ENCODE measurements at regions not wholly inside any gene's neighbourhood (a gene's known extent, or its start where the extent isn't known, plus 50 kb on each side); places are given as distances from the start of the nearest gene placed in this dataset.

- Histone ChIP-seq H2AFZ (ENCODE audit: low read length) (no peak overlapping the region), H4K20me1 (ENCODE audit: low read length) (0 out of 2 replicates have a peak, but pooled peaks cover 4% of the 10 kb centered on the region), H3K4me1 (ENCODE audit: insufficient read depth, low read length) (no peaks in the 10 kb centered on the region; the same call in 1 of the 2 replicates), H3K27me3 (ENCODE audit: low read length) (no peaks in the 10 kb centered on the region), H3K9ac (ENCODE audit: low read length) (no peak overlapping the region), H3K79me2 (ENCODE audit: low read length) (no peaks in the 10 kb centered on the region), H3K4me2 (ENCODE audit: low read length) (no peak overlapping the region), H3F3A (ENCODE audit: low read length, unreplicated experiment) (no peaks in the 10 kb centered on the region), H3K9me3 (ENCODE audit: low read length) (no peaks in the 10 kb centered on the region), H3K36me3 (ENCODE audit: low read depth, low read length) (no peaks in the 10 kb centered on the region), H3K27ac (ENCODE audit: low read length) (no peak overlapping the region), H3K4me3 (ENCODE audit: low read length) (no peak overlapping the region), H3K9me2 (replicated peaks; ENCODE audit: low read length) (no peaks in the 10 kb centered on the region)
- no peak for TF ChIP-seq EZH2phosphoT487 (IDR thresholded peaks at IDR 0.05; ENCODE audit: borderline replicate concordance, low read length)
- no peak for TF ChIP-seq EZH2 (IDR thresholded peaks at IDR 0.05; ENCODE audit: low read length, unreplicated experiment)
- no peak for TF ChIP-seq CTCF (conservative IDR thresholded peaks at IDR 0.05; ENCODE audit: low read depth, low read length)
- peak; percentile 50 for DNase-seq
- CTCF ChIA-PET: no interaction called here
- no peak for ATAC-seq
- no TSS peak for BruUV-seq (replicated peaks)
- POLR2A ChIA-PET (ENCODE audit: unreplicated experiment): no interaction called here
- intact Hi-C loops (cut with micrococcal nuclease): no loop called here
Measured at GRCh38 chr12:107477947-107478610, 207.5 kb upstream of the PWP1 start.

GRCh38 chr12:107478881-107479280, 206.7 kb upstream of the PWP1 start:
- ATAC-seq (no peak), DNase-seq (no peak)
- H3K4me3 ChIP-seq (ENCODE audit: low read length): no peak overlapping the region
- intact Hi-C loops (cut with micrococcal nuclease): no loop called here
- H3F3A ChIP-seq (ENCODE audit: low read length, unreplicated experiment): no peaks in the 10 kb centered on the region
- ChIA-PET POLR2A (ENCODE audit: unreplicated experiment) (no interaction called here), CTCF (no interaction called here)
- H4K20me1 ChIP-seq (ENCODE audit: low read length): 0 out of 2 replicates have a peak, but pooled peaks cover 4% of the 10 kb centered on the region
- no peaks in the 10 kb centered on the region for H3K79me2 ChIP-seq (ENCODE audit: low read length)
- no peaks in the 10 kb centered on the region for H3K27me3 ChIP-seq (ENCODE audit: low read length)
- no TSS peak for BruUV-seq (replicated peaks)
- no peak overlapping the region for H3K27ac ChIP-seq (ENCODE audit: low read length)
- H3K9me3 ChIP-seq (ENCODE audit: low read length): no peaks in the 10 kb centered on the region
- H3K4me2 ChIP-seq (ENCODE audit: low read length): no peak overlapping the region
- no peak overlapping the region for H2AFZ ChIP-seq (ENCODE audit: low read length)
- no peaks in the 10 kb centered on the region for H3K9me2 ChIP-seq (replicated peaks; ENCODE audit: low read length)
- H3K9ac ChIP-seq (ENCODE audit: low read length): no peak overlapping the region
- no peaks in the 10 kb centered on the region; the same call in 1 of the 2 replicates for H3K4me1 ChIP-seq (ENCODE audit: insufficient read depth, low read length)
- no peak for TF ChIP-seq EZH2phosphoT487 (IDR thresholded peaks at IDR 0.05; ENCODE audit: borderline replicate concordance, low read length)
- TF ChIP-seq CTCF (conservative IDR thresholded peaks at IDR 0.05; ENCODE audit: low read depth, low read length): no peak
- no peak for TF ChIP-seq EZH2 (IDR thresholded peaks at IDR 0.05; ENCODE audit: low read length, unreplicated experiment)
- no peaks in the 10 kb centered on the region for H3K36me3 ChIP-seq (ENCODE audit: low read depth, low read length)

GRCh38 chr12:107480836-107481608, 204.6 kb upstream of the PWP1 start:
- Histone ChIP-seq H3K9me3 (ENCODE audit: low read length) (no peaks in the 10 kb centered on the region), H3K27me3 (ENCODE audit: low read length) (no peaks in the 10 kb centered on the region), H3F3A (ENCODE audit: low read length, unreplicated experiment) (no peaks in the 10 kb centered on the region), H3K9me2 (replicated peaks; ENCODE audit: low read length) (no peaks in the 10 kb centered on the region), H2AFZ (ENCODE audit: low read length) (no peak overlapping the region), H4K20me1 (ENCODE audit: low read length) (0 out of 2 replicates have a peak, but pooled peaks cover 4% of the 10 kb centered on the region), H3K36me3 (ENCODE audit: low read depth, low read length) (no peaks in the 10 kb centered on the region), H3K79me2 (ENCODE audit: low read length) (no peaks in the 10 kb centered on the region), H3K27ac (ENCODE audit: low read length) (no peak overlapping the region), H3K9ac (ENCODE audit: low read length) (no peak overlapping the region), H3K4me1 (ENCODE audit: insufficient read depth, low read length) (no peaks in the 10 kb centered on the region; the same call in 1 of the 2 replicates), H3K4me3 (ENCODE audit: low read length) (no peak overlapping the region), H3K4me2 (ENCODE audit: low read length) (no peak overlapping the region)
- intact Hi-C loops (cut with micrococcal nuclease): no loop called here
- POLR2A ChIA-PET (ENCODE audit: unreplicated experiment): no interaction called here
- BruUV-seq (replicated peaks): no TSS peak
- DNase-seq: no peak
- no peak for ATAC-seq
- CTCF ChIA-PET: no interaction called here
- TF ChIP-seq EZH2 (IDR thresholded peaks at IDR 0.05; ENCODE audit: low read length, unreplicated experiment): no peak
- no peak for TF ChIP-seq CTCF (conservative IDR thresholded peaks at IDR 0.05; ENCODE audit: low read depth, low read length)
- TF ChIP-seq EZH2phosphoT487 (IDR thresholded peaks at IDR 0.05; ENCODE audit: borderline replicate concordance, low read length): no peak

Measured in PC-3 (cell line).